K562 (cell line): ENCODE measurements at regions not wholly inside any gene's neighbourhood (a gene's known extent, or its start where the extent isn't known, plus 50 kb on each side); places are given as distances from the start of the nearest gene placed in this dataset.

Experiments used
- ATAC-seq: fragments of 200-7000 bp; cut with Tn5 transposase; 3 replicates; pipeline ENCODE4 v1.9.1; 2020; ENCODE audit warnings: moderate library complexity
- BruUV-seq: library from RNA; stranded (reverse); fragments of 400-500 nt; replicated peaks from 2 replicates; lab custom pipeline; 2021; lab: Mats Ljungman, UMichigan
- CTCF ChIA-PET: fragments of 300-600 bp; formaldehyde crosslinking; extraction: SDS; loops from one replicate; lab custom pipeline; 2021; ENCODE audit warnings: low intra/inter-chr PET ratio; lab: Yijun Ruan, JAX
- POLR2A ChIA-PET: fragments of 300-600, 350-650 bp; sonication (Branson Sonifier 250); formaldehyde crosslinking; extraction: SDS; loops from one replicate; lab custom pipeline; 2021; ENCODE audit warnings: antibody characterized with exemption, inconsistent platforms; lab: Yijun Ruan, JAX
- DNase-seq, 4 experiments: peaks; one replicate each; pipeline versions ENCODE4 v3.0.0 to v3.0.0-alpha.2; 2011 to 2018; ENCODE audit warnings: low spot score in 3 of 4, mixed read lengths in 3 of 4; ENCODE audit errors: extremely low read depth in 1 of 4
- FAIRE-seq: peaks from 2 replicates; lab custom pipeline; 2011; peaks lifted over from hg19 to GRCh38; lab: Jason Lieb, UNC
- H2AFZ ChIP-seq: 2 replicates; pipeline ENCODE4 v1.6.0; 2011; ENCODE audit warnings: low read depth, low read length, control low read depth, inconsistent platforms
- H3K27ac ChIP-seq: fragments of 200-600 bp; 3 replicates; pipeline ENCODE4 v1.8.0; 2011; ENCODE audit warnings: low read depth, mild to moderate bottlenecking, control low read depth, inconsistent platforms, low read length, moderate library complexity, mixed read lengths; ENCODE audit errors: extremely low read depth
- H3K27me3 ChIP-seq, 2 experiments: fragments of 300-600 bp in 1 of 2; 2 replicates in 1 of 2; 3 replicates in 1 of 2; pipeline versions ENCODE4 v1.6.0 to v1.8.0; 2011; ENCODE audit warnings: inconsistent platforms in 2 of 2, low read length in 2 of 2, mild to moderate bottlenecking in 1 of 2, mixed read lengths in 1 of 2, moderate library complexity in 1 of 2; ENCODE audit not compliant: control insufficient read depth in 2 of 2, insufficient read depth in 2 of 2
- H3K36me3 ChIP-seq: fragments of 300-600 bp; 3 replicates; pipeline ENCODE4 v1.8.0; 2011; ENCODE audit warnings: mild to moderate bottlenecking, low read length, inconsistent platforms; ENCODE audit not compliant: control insufficient read depth, insufficient read depth
- H3K4me1 ChIP-seq, 2 experiments: fragments of 200-600 bp in 1 of 2; replicated peaks in 1 of 2; 2 replicates in 1 of 2; 3 replicates in 1 of 2; pipeline versions ENCODE4 v1.5.1 to v1.8.0; 2011; ENCODE audit warnings: inconsistent platforms in 2 of 2, low read length in 2 of 2, mild to moderate bottlenecking in 1 of 2, mixed read lengths in 1 of 2, moderate library complexity in 1 of 2; ENCODE audit not compliant: control insufficient read depth in 2 of 2, insufficient read depth in 2 of 2
- H3K4me2 ChIP-seq: 2 replicates; pipeline ENCODE4 v1.6.1; 2011; ENCODE audit warnings: low read length, control low read depth, inconsistent platforms, mixed read lengths; ENCODE audit not compliant: insufficient read depth
- H3K4me3 ChIP-seq: fragments of 200-600 bp; sonication (generic), shearing (Covaris generic); 2 replicates; pipeline ENCODE4 v1.5.1; 2016; ENCODE audit warnings: control low read depth, inconsistent platforms
- H3K79me2 ChIP-seq: fragments of 200-600 bp; 3 replicates; pipeline ENCODE4 v1.8.0; 2011; ENCODE audit warnings: low read length, inconsistent platforms; ENCODE audit not compliant: control insufficient read depth, insufficient read depth
- H3K9ac ChIP-seq, 2 experiments: 2 replicates each; pipeline versions ENCODE4 v1.6.0 to v1.6.1; 2011; ENCODE audit warnings: low read depth in 2 of 2, low read length in 2 of 2, control low read depth in 1 of 2, inconsistent platforms in 1 of 2, mild to moderate bottlenecking in 1 of 2, mixed read lengths in 1 of 2; ENCODE audit not compliant: insufficient read depth in 1 of 2
- H3K9me1 ChIP-seq: one replicate; pipeline ENCODE4 v1.6.0; 2011; ENCODE audit warnings: inconsistent platforms, mild to moderate bottlenecking, low read length, moderate library complexity; ENCODE audit not compliant: control insufficient read depth, insufficient read depth
- H3K9me3 ChIP-seq: replicated peaks from 2 replicates; pipeline ENCODE4 v1.5.1; 2011; ENCODE audit warnings: low read depth, low read length, inconsistent platforms; ENCODE audit not compliant: control insufficient read depth, insufficient read depth
- H4K20me1 ChIP-seq: replicated peaks from 2 replicates; pipeline ENCODE4 v1.6.1; 2011; ENCODE audit warnings: low read length, inconsistent platforms, mixed read lengths; ENCODE audit not compliant: control insufficient read depth, insufficient read depth
- BRF1 ChIP-seq: IDR thresholded peaks from 3 replicates; pipeline ENCODE4 v1.6.1; 2011; ENCODE audit warnings: borderline replicate concordance, mild to moderate bottlenecking; ENCODE audit not compliant: insufficient read length; ENCODE audit errors: extremely low read depth
- IRF2 ChIP-seq: sonication (generic); formaldehyde crosslinking; IDR thresholded peaks from 2 replicates; pipeline ENCODE4 v1.8.1; 2022; ENCODE audit warnings: mild to moderate bottlenecking, missing genetic modification reagents
- JUN ChIP-seq, 2 experiments: sonication (generic) in 1 of 2; formaldehyde crosslinking in 1 of 2; IDR thresholded peaks; 2 replicates each; pipeline versions ENCODE4 v1.6.1 to v1.8.0; 2012 to 2022; ENCODE audit warnings: borderline replicate concordance in 2 of 2, mild to moderate bottlenecking in 2 of 2, improper control_type of control experiment in 1 of 2, low read depth in 1 of 2, low read length in 1 of 2, missing genetic modification reagents in 1 of 2
- MTA1 ChIP-seq: fragments of 450-650 bp; IDR thresholded peaks from 2 replicates; pipeline ENCODE4 v1.6.1; 2017; ENCODE audit warnings: borderline replicate concordance
- NR4A1 ChIP-seq, 2 experiments: fragments of 250-450 bp in 1 of 2; fragments of 450-650 bp in 1 of 2; sonication (Bioruptor Pico) in 1 of 2; IDR thresholded peaks; 2 replicates each; pipeline versions ENCODE4 v1.4.0 to v1.6.1; 2016 to 2020; ENCODE audit warnings: mild to moderate bottlenecking in 2 of 2, missing compliant biosample characterization in 1 of 2, missing genetic modification characterization in 1 of 2, moderate library complexity in 1 of 2
- RFX1 ChIP-seq: fragments of 450-650 bp; IDR thresholded peaks from 2 replicates; pipeline ENCODE4 v1.6.1; 2016; ENCODE audit warnings: mild to moderate bottlenecking, moderate library complexity
- RHOXF2B ChIP-seq: fragments of 250-450 bp; sonication (Bioruptor Pico); conservative IDR thresholded peaks from 2 replicates; pipeline ENCODE4 v1.5.1; 2021
- RREB1 ChIP-seq: fragments of 250-450 bp; sonication (Bioruptor Pico); IDR thresholded peaks from 2 replicates; pipeline ENCODE4 v1.4.0; 2020
- SMAD1 ChIP-seq: fragments of 150-350 bp; IDR thresholded peaks from 2 replicates; pipeline ENCODE4 v1.6.1; 2014; ENCODE audit warnings: low read length, low read depth; ENCODE audit not compliant: partially characterized antibody
- TCF3 ChIP-seq: sonication (generic); formaldehyde crosslinking; IDR thresholded peaks from 2 replicates; pipeline ENCODE4 v1.4.0; 2020; ENCODE audit warnings: mild to moderate bottlenecking, missing genetic modification reagents
- ZBTB33 ChIP-seq: sonication (generic); formaldehyde crosslinking; IDR thresholded peaks from 2 replicates; pipeline ENCODE4 v1.8.1; 2023; ENCODE audit warnings: mild to moderate bottlenecking, missing genetic modification reagents
- ZNF280A ChIP-seq: fragments of 450-650 bp; IDR thresholded peaks from 2 replicates; pipeline ENCODE4 v1.6.1; 2018; ENCODE audit warnings: mild to moderate bottlenecking, low read depth; ENCODE audit not compliant: partially characterized antibody
- in situ Hi-C: fragments of 300-500 bp; cut with MboI; formaldehyde crosslinking; loops from 4 replicates; pipeline ENCODE4 v1.15.0; 2018; ENCODE audit warnings: inconsistent platforms, mixed read lengths
- intact Hi-C: fragments of 100-400 bp; cut with micrococcal nuclease; formaldehyde crosslinking; loops from 2 replicates; pipeline ENCODE4 v1.14.2; 2022

GRCh38 chr5:52564587-52564986, 223.1 kb upstream of the ITGA1 start:
- Histone ChIP-seq H3K27ac (no peak overlapping the region), H3K9me3 (no peaks in the 10 kb centered on the region; the same call in 1 of the 2 replicates), H4K20me1 (no peaks in the 10 kb centered on the region), H3K4me3 (no peak overlapping the region), H3K27me3 (no peaks in the 10 kb centered on the region), H3K9me1 (no peaks in the 10 kb centered on the region), H2AFZ (no peak overlapping the region), H3K9ac (no peak overlapping the region), H3K36me3 (no peaks in the 10 kb centered on the region), H3K4me1 (no peaks in the 10 kb centered on the region), H3K4me2 (no peak overlapping the region), H3K79me2 (no peaks in the 10 kb centered on the region)
- in situ Hi-C loops = no loop called here
- CTCF ChIA-PET = no interaction called here
- FAIRE-seq = no peak
- POLR2A ChIA-PET = no interaction called here
- intact Hi-C loops = no loop called here
- DNase-seq = no peak
- no TSS peak for BruUV-seq
- no peak for ATAC-seq
- TF ChIP-seq RHOXF2B (CRISPR knock-in tag) (no peak), ZNF280A (no peak), MTA1 (no peak), SMAD1 (no peak), IRF2 (CRISPR knock-in tag) (no peak), JUN (IDR thresholded peaks at IDR 0.05; ENCODE audit: borderline replicate concordance, low read depth, low read length) (no peak), JUN (CRISPR knock-in tag; IDR thresholded peaks at IDR 0.05; ENCODE audit: borderline replicate concordance) (no peak), RREB1 (CRISPR knock-in tag) (no peak), RFX1 (no peak), TCF3 (CRISPR knock-in tag) (no peak), NR4A1 (CRISPR knock-in tag; IDR thresholded peaks at IDR 0.05) (no peak), NR4A1 (tag; IDR thresholded peaks at IDR 0.05) (no peak), BRF1 (no peak), ZBTB33 (CRISPR knock-in tag) (no peak)
